Mesenchymal stem cell (in vitro differentiated cells and primary cell): ENCODE measurements at regions not wholly inside any gene's neighbourhood (a gene's known extent, or its start where the extent isn't known, plus 50 kb on each side); places are given as distances from the start of the nearest gene placed in this dataset.
A peak's percentile ranks its signal among the peaks of the same experiment; 100 is the strongest.

Experiments used
- DNase-seq: peaks from one replicate; pipeline ENCODE4 v3.0.0-alpha.2; 2013
- H2AFZ ChIP-seq: one replicate; pipeline ENCODE4 v1.6.1; 2013; ENCODE audit warnings: low read depth, mild to moderate bottlenecking, control low read depth, inconsistent platforms, low read length, moderate library complexity
- H2AK5ac ChIP-seq: 2 replicates; pipeline ENCODE4 v1.6.1; 2013; ENCODE audit warnings: low read length, moderate library complexity, mild to moderate bottlenecking, inconsistent platforms; ENCODE audit not compliant: severe bottlenecking
- H2BK120ac ChIP-seq: one replicate; pipeline ENCODE4 v1.6.1; 2013; ENCODE audit warnings: low read depth, mild to moderate bottlenecking, inconsistent platforms, low read length, moderate library complexity
- H2BK12ac ChIP-seq, 2 experiments: one replicate each; pipeline ENCODE4 v1.6.1; 2013; ENCODE audit warnings: inconsistent platforms in 2 of 2, low read length in 2 of 2, mild to moderate bottlenecking in 2 of 2, moderate library complexity in 2 of 2, control low read depth in 1 of 2
- H2BK15ac ChIP-seq: one replicate; pipeline ENCODE4 v1.6.1; 2013; ENCODE audit warnings: mild to moderate bottlenecking, low read depth, inconsistent platforms; ENCODE audit not compliant: poor library complexity, severe bottlenecking
- H2BK5ac ChIP-seq: 2 replicates; pipeline ENCODE4 v1.6.1; 2013; ENCODE audit warnings: low read depth, mild to moderate bottlenecking, low read length, control low read depth, inconsistent platforms; ENCODE audit not compliant: poor library complexity, severe bottlenecking
- H3K14ac ChIP-seq, 2 experiments: one replicate each; pipeline ENCODE4 v1.6.1; 2013; ENCODE audit warnings: inconsistent platforms in 2 of 2, low read length in 2 of 2, control low read depth in 1 of 2, mild to moderate bottlenecking in 1 of 2, moderate library complexity in 1 of 2
- H3K18ac ChIP-seq, 2 experiments: one replicate each; pipeline ENCODE4 v1.6.1; 2013; ENCODE audit warnings: inconsistent platforms in 2 of 2, low read length in 2 of 2, control low read depth in 1 of 2, low read depth in 1 of 2, mild to moderate bottlenecking in 1 of 2
- H3K23ac ChIP-seq, 2 experiments: one replicate each; pipeline ENCODE4 v1.6.1; 2013; ENCODE audit warnings: inconsistent platforms in 2 of 2, low read length in 2 of 2, mild to moderate bottlenecking in 2 of 2, moderate library complexity in 2 of 2, control low read depth in 1 of 2
- H3K27ac ChIP-seq: 2 replicates; pipeline ENCODE4 v1.5.1; 2013; ENCODE audit warnings: mild to moderate bottlenecking, moderate library complexity, low read length, control low read depth, inconsistent platforms; ENCODE audit not compliant: poor library complexity, severe bottlenecking
- H3K27me3 ChIP-seq, 2 experiments: 2 replicates each; pipeline versions ENCODE4 v1.6.1 to v1.7.0; 2013; ENCODE audit warnings: low read length in 2 of 2, mild to moderate bottlenecking in 2 of 2, moderate library complexity in 2 of 2, control low read depth in 1 of 2, inconsistent platforms in 1 of 2; ENCODE audit not compliant: control insufficient read depth in 1 of 2, insufficient read depth in 1 of 2
- H3K36me3 ChIP-seq, 2 experiments: 2 replicates each; pipeline versions ENCODE4 v1.6.1 to v1.7.0; 2013; ENCODE audit warnings: low read length in 2 of 2, control low read depth in 1 of 2, inconsistent platforms in 1 of 2, low read depth in 1 of 2, mild to moderate bottlenecking in 1 of 2; ENCODE audit not compliant: insufficient read depth in 2 of 2, control insufficient read depth in 1 of 2
- H3K4ac ChIP-seq, 2 experiments: one replicate each; pipeline ENCODE4 v1.6.1; 2013; ENCODE audit warnings: inconsistent platforms in 2 of 2, low read length in 2 of 2, mild to moderate bottlenecking in 2 of 2, moderate library complexity in 2 of 2, control low read depth in 1 of 2, low read depth in 1 of 2
- H3K4me1 ChIP-seq: 2 replicates; pipeline ENCODE4 v1.6.1; 2013; ENCODE audit warnings: low read depth, low read length, control low read depth; ENCODE audit not compliant: control insufficient read depth, insufficient read depth
- H3K4me2 ChIP-seq: 2 replicates; pipeline ENCODE4 v1.6.1; 2013; ENCODE audit warnings: low read length, mild to moderate bottlenecking, inconsistent platforms; ENCODE audit not compliant: poor library complexity, severe bottlenecking
- H3K4me3 ChIP-seq, 2 experiments: 2 replicates each; pipeline versions ENCODE4 v1.5.1 to v1.7.0; 2013; ENCODE audit warnings: low read length in 2 of 2, mild to moderate bottlenecking in 2 of 2, control low read depth in 1 of 2, low read depth in 1 of 2; ENCODE audit not compliant: insufficient read depth in 1 of 2
- H3K79me1 ChIP-seq: replicated peaks from 2 replicates; pipeline ENCODE4 v1.6.1; 2013; ENCODE audit warnings: mild to moderate bottlenecking, control low read depth, low read length, inconsistent platforms; ENCODE audit not compliant: poor library complexity, severe bottlenecking
- H3K9ac ChIP-seq: 2 replicates; pipeline ENCODE4 v1.7.0; 2013; ENCODE audit warnings: mild to moderate bottlenecking, low read length, moderate library complexity
- H3K9me3 ChIP-seq: 2 replicates; pipeline ENCODE4 v1.7.0; 2013; ENCODE audit warnings: mild to moderate bottlenecking, low read length; ENCODE audit not compliant: control insufficient read depth
- H4K8ac ChIP-seq: one replicate; pipeline ENCODE4 v1.6.1; 2013; ENCODE audit warnings: inconsistent platforms, mild to moderate bottlenecking, low read length, moderate library complexity
- H4K91ac ChIP-seq: one replicate; pipeline ENCODE4 v1.6.1; 2013; ENCODE audit warnings: mild to moderate bottlenecking, low read length, inconsistent platforms
- WGBS: methylation state at CpG from one replicate; pipeline ENCODE4 v1.1.7; 2013; ENCODE audit warnings: mixed read lengths; 5-methylcytosine and 5-hydroxymethylcytosine counted together

DNA sequence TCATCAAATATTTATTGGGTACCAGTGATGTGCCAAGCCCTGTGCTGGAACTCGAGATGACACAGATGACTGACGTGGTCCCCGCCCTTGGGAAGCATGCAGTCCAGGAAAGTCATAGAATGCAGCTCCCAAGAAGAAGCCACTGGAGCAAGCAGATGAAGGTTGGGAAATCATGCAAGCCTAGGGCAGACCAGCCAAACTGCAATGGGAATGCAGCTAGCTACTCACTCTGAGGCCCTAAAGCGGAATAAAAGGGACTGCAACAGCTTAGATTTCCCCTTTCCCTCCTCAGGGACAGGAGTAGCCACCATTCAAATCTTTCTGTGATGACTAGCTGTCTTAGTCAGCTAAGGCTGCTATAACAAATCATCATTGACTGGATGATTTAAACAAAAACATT, 152.2 kb downstream of the MAFB start:
- H3K9ac ChIP-seq: no peak overlapping the region
- H3K4me3 ChIP-seq: no peak overlapping the region
- H3K4me2 ChIP-seq: no peak overlapping the region
- no peak overlapping the region for H3K18ac ChIP-seq
- H3K27me3 ChIP-seq: peaks cover 5 to 9% of the 10 kb centered on the region in 2 experiments
- H2BK5ac ChIP-seq: no peak overlapping the region
- WGBS: 74% methylated on average over 4 of the region's 4 CpGs
- no peaks in the 10 kb centered on the region for H3K36me3 ChIP-seq
- H2AK5ac ChIP-seq: no peak overlapping the region
- no peak overlapping the region for H2BK15ac ChIP-seq
- H3K14ac ChIP-seq: no peak overlapping the region
- no peaks in the 10 kb centered on the region for H3K4me1 ChIP-seq
- H3K9me3 ChIP-seq: peaks cover 16% of the 10 kb centered on the region
- no peak overlapping the region for H2BK120ac ChIP-seq
- no peak overlapping the region for H3K23ac ChIP-seq
- H2BK12ac ChIP-seq: peak overlapping the region in 1 of 2 experiments; percentile 21
- no peak overlapping the region for H4K8ac ChIP-seq
- H3K79me1 ChIP-seq: no peaks in the 10 kb centered on the region
- H3K4ac ChIP-seq: no peak overlapping the region
- no peak overlapping the region for H3K27ac ChIP-seq
- H4K91ac ChIP-seq: no peak overlapping the region
- peak; percentile 13 for DNase-seq
- no peak overlapping the region for H2AFZ ChIP-seq

DNA sequence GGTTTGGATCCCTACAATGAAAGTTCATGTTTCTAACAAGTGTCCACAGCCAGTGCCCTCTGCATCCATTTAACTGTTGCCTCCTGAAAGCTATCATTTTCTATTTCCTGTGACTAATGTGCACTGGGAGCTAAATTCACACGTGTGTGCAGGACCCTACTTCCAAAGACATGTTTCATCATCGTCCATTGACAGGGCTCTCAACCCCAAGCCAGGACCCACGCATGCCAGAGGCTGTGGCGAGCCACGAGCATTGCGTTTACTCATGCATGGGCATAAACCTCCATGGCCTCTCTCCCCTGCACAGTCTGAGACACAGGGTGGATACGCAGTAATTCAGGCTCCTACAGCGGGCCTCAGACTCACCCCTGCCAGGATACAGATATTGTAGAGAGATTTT, 153.2 kb downstream of the MAFB start:
- Histone ChIP-seq H3K27ac (no peak overlapping the region), H4K8ac (no peak overlapping the region), H3K9ac (no peak overlapping the region), H3K18ac (no peak overlapping the region), H3K4me2 (no peak overlapping the region), H2BK120ac (no peak overlapping the region), H3K4ac (no peak overlapping the region), H3K4me3 (no peak overlapping the region), H2BK5ac (no peak overlapping the region), H3K4me1 (no peaks in the 10 kb centered on the region), H2AFZ (no peak overlapping the region), H3K14ac (no peak overlapping the region), H2BK15ac (no peak overlapping the region), H3K23ac (no peak overlapping the region), H3K9me3 (peaks cover 25% of the 10 kb centered on the region), H2AK5ac (no peak overlapping the region), H3K27me3 (peaks cover 5 to 9% of the 10 kb centered on the region in 2 experiments), H2BK12ac (no peak overlapping the region), H3K79me1 (no peaks in the 10 kb centered on the region), H4K91ac (no peak overlapping the region), H3K36me3 (no peaks in the 10 kb centered on the region)
- WGBS: 41% methylated on average over 6 of the region's 8 CpGs
- no peak for DNase-seq

DNA sequence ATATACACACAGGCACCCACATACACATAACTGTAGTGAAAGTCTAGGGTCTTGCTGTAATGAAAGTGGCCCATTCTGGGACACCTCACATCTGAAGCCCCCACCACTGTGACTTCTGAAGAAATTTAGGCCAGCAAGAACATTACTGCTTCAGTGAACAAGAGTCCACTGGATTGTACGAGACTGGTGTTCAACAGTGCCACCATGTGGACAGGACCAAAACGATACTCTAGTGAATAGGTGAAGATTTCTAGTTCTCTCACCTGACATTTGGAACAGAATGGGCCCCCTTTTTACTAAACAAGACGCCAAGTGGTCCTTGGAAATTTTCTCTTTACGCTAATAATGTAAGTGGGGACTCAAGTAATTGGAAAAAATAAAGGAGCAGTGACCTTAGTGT, 156.9 kb downstream of the MAFB start:
- H3K9ac ChIP-seq: no peak overlapping the region
- H3K9me3 ChIP-seq: peaks cover 33% of the 10 kb centered on the region
- H2BK15ac ChIP-seq: no peak overlapping the region
- H3K4me2 ChIP-seq: no peak overlapping the region
- H2AK5ac ChIP-seq: no peak overlapping the region
- no peak overlapping the region for H3K4ac ChIP-seq
- H3K18ac ChIP-seq: no peak overlapping the region
- no peaks in the 10 kb centered on the region for H3K36me3 ChIP-seq
- WGBS: 69% methylated on average over 4 of the region's 4 CpGs
- no peak overlapping the region for H2BK120ac ChIP-seq
- H3K4me3 ChIP-seq: peak overlapping the region in 1 of 2 experiments; percentile 31
- H3K27ac ChIP-seq: no peak overlapping the region
- H3K23ac ChIP-seq: no peak overlapping the region
- H3K14ac ChIP-seq: no peak overlapping the region
- no peak overlapping the region for H2BK5ac ChIP-seq
- no peak overlapping the region for H2AFZ ChIP-seq
- no peaks in the 10 kb centered on the region for H3K79me1 ChIP-seq
- H3K27me3 ChIP-seq: peaks cover 5 to 7% of the 10 kb centered on the region in 2 experiments
- H4K91ac ChIP-seq: no peak overlapping the region
- no peak overlapping the region for H4K8ac ChIP-seq
- DNase-seq: no peak
- no peak overlapping the region for H2BK12ac ChIP-seq
- H3K4me1 ChIP-seq: no peaks in the 10 kb centered on the region

DNA sequence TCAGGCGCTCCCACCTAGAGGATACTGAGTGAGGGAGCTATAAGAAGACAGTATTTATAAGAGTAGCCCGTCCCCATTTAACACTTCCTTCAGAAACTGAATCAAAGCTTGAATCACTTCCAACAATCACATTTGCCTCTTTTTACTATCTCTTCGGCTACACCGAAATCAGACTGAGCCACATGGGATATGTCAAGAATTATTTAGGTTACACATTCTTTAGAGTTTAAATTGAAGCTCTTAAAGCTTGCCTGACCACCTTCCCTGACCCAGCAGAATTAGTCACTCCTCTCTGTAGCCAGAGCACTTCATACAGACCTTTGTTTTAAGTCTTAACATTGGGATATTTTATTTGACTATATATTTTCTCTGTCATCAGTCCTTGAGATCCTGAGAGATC, 163.7 kb downstream of the MAFB start:
- H3K4me2 ChIP-seq: no peak overlapping the region
- peaks cover 8 to 9% of the 10 kb centered on the region in 2 experiments for H3K27me3 ChIP-seq
- H3K79me1 ChIP-seq: no peaks in the 10 kb centered on the region
- H3K36me3 ChIP-seq: no peaks in the 10 kb centered on the region
- H3K9me3 ChIP-seq: peaks cover 18% of the 10 kb centered on the region
- H3K23ac ChIP-seq: no peak overlapping the region
- H2AFZ ChIP-seq: no peak overlapping the region
- H3K4me1 ChIP-seq: no peaks in the 10 kb centered on the region
- H3K4me3 ChIP-seq: no peak overlapping the region
- no peak overlapping the region for H3K27ac ChIP-seq
- H4K8ac ChIP-seq: no peak overlapping the region
- no peak overlapping the region for H3K4ac ChIP-seq
- no peak overlapping the region for H2BK120ac ChIP-seq
- H2BK15ac ChIP-seq: no peak overlapping the region
- H2AK5ac ChIP-seq: no peak overlapping the region
- H3K14ac ChIP-seq: no peak overlapping the region
- no peak overlapping the region for H3K9ac ChIP-seq
- no peak overlapping the region for H4K91ac ChIP-seq
- no peak overlapping the region for H2BK5ac ChIP-seq
- no peak overlapping the region for H2BK12ac ChIP-seq
- peak; percentile 57 for DNase-seq
- H3K18ac ChIP-seq: no peak overlapping the region
- no CpG with 5 or more reads among the region's 4 CpGs for WGBS
